ENCODE measurements at regions not wholly inside any gene's neighbourhood (a gene's known extent, or its start where the extent isn't known, plus 50 kb on each side); places are given as distances from the start of the nearest gene placed in this dataset.

DNA sequence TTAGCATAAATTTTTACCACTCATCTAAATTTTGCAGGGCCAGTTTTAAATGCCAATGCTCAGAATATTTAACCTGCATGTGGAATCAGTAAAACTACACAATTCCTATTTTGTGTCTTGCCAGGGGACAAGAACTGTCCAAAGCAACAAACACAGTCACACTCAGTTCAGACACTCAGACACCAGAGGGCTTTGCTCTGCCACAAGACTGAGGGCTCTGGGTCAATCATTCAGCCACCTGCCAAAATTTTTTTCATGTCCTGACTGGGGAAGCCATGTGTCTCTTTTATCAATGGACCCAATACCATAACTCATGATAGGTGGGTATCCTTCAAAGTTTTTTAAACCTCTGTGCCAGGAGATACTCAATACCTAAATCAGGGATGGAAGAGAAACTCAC, 304.0 kb upstream of the ANO3 start:
- DNase-seq (ENCODE audit: extremely low read depth, low read depth) = no peak
- TF ChIP-seq, protein P1, sequence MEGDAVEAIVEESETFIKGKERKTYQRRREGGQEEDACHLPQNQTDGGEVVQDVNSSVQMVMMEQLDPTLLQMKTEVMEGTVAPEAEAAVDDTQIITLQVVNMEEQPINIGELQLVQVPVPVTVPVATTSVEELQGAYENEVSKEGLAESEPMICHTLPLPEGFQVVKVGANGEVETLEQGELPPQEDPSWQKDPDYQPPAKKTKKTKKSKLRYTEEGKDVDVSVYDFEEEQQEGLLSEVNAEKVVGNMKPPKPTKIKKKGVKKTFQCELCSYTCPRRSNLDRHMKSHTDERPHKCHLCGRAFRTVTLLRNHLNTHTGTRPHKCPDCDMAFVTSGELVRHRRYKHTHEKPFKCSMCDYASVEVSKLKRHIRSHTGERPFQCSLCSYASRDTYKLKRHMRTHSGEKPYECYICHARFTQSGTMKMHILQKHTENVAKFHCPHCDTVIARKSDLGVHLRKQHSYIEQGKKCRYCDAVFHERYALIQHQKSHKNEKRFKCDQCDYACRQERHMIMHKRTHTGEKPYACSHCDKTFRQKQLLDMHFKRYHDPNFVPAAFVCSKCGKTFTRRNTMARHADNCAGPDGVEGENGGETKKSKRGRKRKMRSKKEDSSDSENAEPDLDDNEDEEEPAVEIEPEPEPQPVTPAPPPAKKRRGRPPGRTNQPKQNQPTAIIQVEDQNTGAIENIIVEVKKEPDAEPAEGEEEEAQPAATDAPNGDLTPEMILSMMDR (IDR thresholded peaks at IDR 0.05; ENCODE audit: low read depth, low read length, missing control alignments) = no peak
- H3K4me3 ChIP-seq (replicated peaks; ENCODE audit: low read depth, low read length) = no peak overlapping the region

DNA sequence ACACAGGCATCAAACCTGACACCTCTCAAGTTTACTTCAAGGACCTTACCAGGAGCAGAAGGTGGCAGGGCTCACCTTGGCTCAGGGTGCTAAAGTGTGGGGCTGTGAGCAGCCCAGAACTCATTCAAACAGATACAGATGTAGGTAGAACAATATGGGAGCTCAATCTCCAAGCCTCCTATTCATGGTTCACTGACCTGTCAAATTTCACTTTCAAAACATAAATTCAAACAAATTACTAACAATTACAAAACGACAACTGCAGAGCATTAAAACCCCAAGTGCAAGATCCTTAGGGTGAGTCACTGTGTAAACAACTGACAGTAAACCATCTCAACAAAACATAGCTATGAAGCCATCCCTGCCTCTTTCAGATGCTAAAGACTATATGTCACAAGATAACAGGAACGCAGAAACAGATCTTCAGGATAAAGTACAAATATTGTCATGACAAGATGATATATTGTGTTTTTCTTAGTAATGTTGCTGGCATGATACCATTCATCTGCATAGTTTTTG, 303.5 kb upstream of the ANO3 start:
- DNase-seq (ENCODE audit: extremely low read depth, low read depth) = peak; percentile 6
- H3K4me3 ChIP-seq (replicated peaks; ENCODE audit: low read depth, low read length) = no peak overlapping the region
- TF ChIP-seq, protein P1 (IDR thresholded peaks at IDR 0.05; ENCODE audit: low read depth, low read length, missing control alignments) = no peak

DNA sequence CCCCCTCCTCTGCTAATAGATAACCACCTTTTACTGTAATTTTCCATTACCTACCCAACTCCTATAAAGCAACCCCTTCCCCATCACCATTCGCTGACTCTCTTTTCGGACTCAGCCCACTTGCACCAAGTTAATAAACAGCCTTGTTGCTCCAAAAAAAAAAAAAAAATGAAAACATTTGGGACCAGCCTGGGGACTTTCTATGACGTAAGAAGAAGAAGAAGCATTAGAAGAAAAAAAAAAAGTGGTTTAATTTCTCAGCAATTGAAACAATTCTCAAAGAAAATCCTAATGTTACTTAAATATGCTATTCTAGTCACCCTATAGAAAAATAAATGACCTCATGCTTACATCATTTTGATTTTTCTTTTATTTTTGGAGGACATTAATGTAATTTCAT, 301.5 kb upstream of the ANO3 start:
- DNase-seq (ENCODE audit: extremely low read depth, low read depth) = no peak
- H3K4me3 ChIP-seq (replicated peaks; ENCODE audit: low read depth, low read length) = no peak overlapping the region
- TF ChIP-seq, protein P1 (IDR thresholded peaks at IDR 0.05; ENCODE audit: low read depth, low read length, missing control alignments) = no peak

DNA sequence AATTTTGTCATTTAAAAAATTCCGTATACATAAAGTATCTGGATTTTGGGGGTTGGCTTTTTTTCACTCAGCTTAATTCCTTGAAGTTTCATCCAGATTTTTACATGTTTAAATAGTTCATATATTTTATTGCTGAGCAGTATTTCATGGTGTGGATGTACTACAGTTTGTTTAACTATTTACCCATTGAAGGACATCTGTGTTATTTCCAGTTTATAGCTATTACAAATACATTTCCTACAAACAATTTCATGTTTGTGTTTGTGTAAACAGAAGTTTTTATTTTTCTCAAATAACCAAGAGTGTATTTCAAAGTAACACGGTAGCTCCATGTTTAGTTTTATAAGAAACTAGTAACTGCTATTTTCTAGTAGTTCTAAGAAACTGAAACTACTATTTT, 299.7 kb upstream of the ANO3 start:
- TF ChIP-seq, protein P1 (IDR thresholded peaks at IDR 0.05; ENCODE audit: low read depth, low read length, missing control alignments) = no peak
- no peak overlapping the region for H3K4me3 ChIP-seq (replicated peaks; ENCODE audit: low read depth, low read length)
- DNase-seq (ENCODE audit: extremely low read depth, low read depth) = no peak

DNA sequence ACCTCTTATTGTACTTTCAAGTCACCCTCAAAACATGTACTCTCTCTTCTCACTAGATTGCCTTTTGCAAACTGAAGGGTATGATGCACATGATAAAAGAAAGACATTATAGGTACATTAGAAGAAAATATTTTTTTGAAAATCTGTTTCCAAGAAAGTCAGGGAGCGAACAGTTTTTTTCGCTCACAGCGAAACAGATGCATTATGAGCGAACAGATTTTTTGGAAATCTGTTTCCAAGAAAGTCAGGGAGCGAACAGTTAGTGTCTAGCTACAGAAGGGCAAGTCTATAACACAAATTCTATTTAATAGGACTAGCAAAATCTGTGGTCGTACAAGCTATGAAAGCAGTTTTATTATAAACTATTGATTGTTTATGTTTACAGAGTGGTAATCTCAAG, 296.2 kb upstream of the ANO3 start:
- H3K4me3 ChIP-seq (replicated peaks; ENCODE audit: low read depth, low read length) = no peak overlapping the region
- no peak for DNase-seq (ENCODE audit: extremely low read depth, low read depth)
- TF ChIP-seq, protein P1 (IDR thresholded peaks at IDR 0.05; ENCODE audit: low read depth, low read length, missing control alignments) = no peak

DNA sequence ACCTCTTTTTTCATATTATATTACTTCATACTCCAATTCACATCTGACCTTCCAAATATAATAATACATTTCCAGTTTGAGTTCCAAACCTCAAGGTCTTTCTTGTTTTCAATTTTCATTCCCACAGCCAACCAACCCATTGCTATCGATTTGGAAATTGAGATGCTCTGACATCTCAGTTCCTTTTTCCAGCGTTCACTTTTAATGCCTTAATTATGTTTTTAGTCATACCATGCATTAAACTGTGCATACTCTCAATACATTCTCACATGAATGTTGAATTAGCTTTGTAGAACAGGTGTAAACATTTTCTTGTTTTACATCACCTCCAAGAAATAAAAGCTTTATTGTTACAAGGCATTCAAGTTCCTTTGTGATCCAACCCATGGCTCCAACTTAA, 294.2 kb upstream of the ANO3 start:
- TF ChIP-seq, protein P1 (IDR thresholded peaks at IDR 0.05; ENCODE audit: low read depth, low read length, missing control alignments) = no peak
- DNase-seq (ENCODE audit: extremely low read depth, low read depth) = no peak
- no peak overlapping the region for H3K4me3 ChIP-seq (replicated peaks; ENCODE audit: low read depth, low read length)

DNA sequence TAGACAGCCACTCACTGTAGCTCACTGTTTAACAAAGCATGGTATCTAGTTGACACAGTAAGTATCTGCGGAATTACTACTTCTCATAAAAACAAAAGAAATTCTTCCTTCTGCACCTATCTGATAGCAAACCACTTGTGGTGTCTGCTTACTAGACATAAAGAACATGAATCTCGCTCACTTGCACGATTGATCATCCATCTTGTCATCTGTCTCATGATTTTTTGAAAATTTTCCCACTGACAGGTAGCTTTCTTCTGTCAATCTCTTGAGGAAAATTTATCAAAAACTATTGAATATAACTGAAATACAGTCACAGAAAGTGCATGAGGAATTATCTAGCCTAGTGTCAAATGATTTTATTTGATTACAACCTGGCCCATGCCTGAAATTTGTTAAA, 291.6 kb upstream of the ANO3 start:
- TF ChIP-seq, protein P1 (IDR thresholded peaks at IDR 0.05; ENCODE audit: low read depth, low read length, missing control alignments) = no peak
- no peak for DNase-seq (ENCODE audit: extremely low read depth, low read depth)
- no peak overlapping the region for H3K4me3 ChIP-seq (replicated peaks; ENCODE audit: low read depth, low read length)

All from HFF-Myc (cell line).